HEK293 (cell line): ENCODE measurements at regions not wholly inside any gene's neighbourhood (a gene's known extent, or its start where the extent isn't known, plus 50 kb on each side); places are given as distances from the start of the nearest gene placed in this dataset.

Experiments used
- CTCF ChIP-seq: fragments of 450-650 bp; formaldehyde crosslinking; IDR thresholded peaks from 2 replicates; pipeline ENCODE4 v1.5.1; 2016; ENCODE audit warnings: missing biosample characterization, missing genetic modification characterization
- ELK4 ChIP-seq: IDR thresholded peaks from 2 replicates; pipeline ENCODE4 v1.6.1; 2011; ENCODE audit warnings: mild to moderate bottlenecking, low read depth, low read length, borderline replicate concordance
- GFI1B ChIP-seq: fragments of 450-650 bp; formaldehyde crosslinking; IDR thresholded peaks from 2 replicates; pipeline ENCODE4 v1.5.1; 2016; ENCODE audit warnings: missing biosample characterization, missing genetic modification characterization
- HOXA7 ChIP-seq: sonication (generic); formaldehyde crosslinking; IDR thresholded peaks from 2 replicates; pipeline ENCODE4 v1.8.1; 2022; ENCODE audit warnings: missing genetic modification reagents, borderline replicate concordance
- SP2 ChIP-seq: fragments of 450-650 bp; formaldehyde crosslinking; IDR thresholded peaks from 2 replicates; pipeline ENCODE4 v1.5.1; 2016; ENCODE audit warnings: missing biosample characterization, missing genetic modification characterization
- TCF7L2 ChIP-seq: IDR thresholded peaks from 2 replicates; pipeline ENCODE4 v1.6.1; 2011; ENCODE audit warnings: low read depth, mild to moderate bottlenecking, inconsistent platforms, low read length, moderate library complexity, borderline replicate concordance
- WT1 ChIP-seq: fragments of 450-650 bp; formaldehyde crosslinking; IDR thresholded peaks from 2 replicates; pipeline ENCODE4 v1.5.1; 2016; ENCODE audit warnings: missing biosample characterization, missing genetic modification characterization
- ZBTB20 ChIP-seq: fragments of 450-650 bp; formaldehyde crosslinking; IDR thresholded peaks from 2 replicates; pipeline ENCODE4 v1.5.1; 2016; ENCODE audit warnings: missing biosample characterization, missing genetic modification characterization
- ZFP3 ChIP-seq: fragments of 450-650 bp; formaldehyde crosslinking; IDR thresholded peaks from 2 replicates; pipeline ENCODE4 v1.5.1; 2016; ENCODE audit warnings: low read depth, missing biosample characterization, missing genetic modification characterization
- ZNF18 ChIP-seq: fragments of 450-650 bp; formaldehyde crosslinking; IDR thresholded peaks from 2 replicates; pipeline ENCODE4 v1.5.1; 2016; ENCODE audit warnings: missing biosample characterization, missing genetic modification characterization
- ZNF274 ChIP-seq, 2 experiments: fragments of 200-500 bp in 1 of 2; fragments of 450-650 bp in 1 of 2; sonication (Bioruptor generic) in 1 of 2; formaldehyde crosslinking in 1 of 2; IDR thresholded peaks; 2 replicates each; pipeline versions ENCODE4 v1.5.1 to v1.6.1; 2014 to 2016; ENCODE audit warnings: borderline replicate concordance in 1 of 2, inconsistent platforms in 1 of 2, low read length in 1 of 2, missing biosample characterization in 1 of 2, missing genetic modification characterization in 1 of 2
- ZNF362 ChIP-seq: fragments of 450-650 bp; formaldehyde crosslinking; IDR thresholded peaks from 2 replicates; pipeline ENCODE4 v1.5.1; 2016; ENCODE audit warnings: missing biosample characterization, missing genetic modification characterization

GRCh38 chr20:18986146-18986830, 172.7 kb downstream of the SCP2D1 start:
- TF ChIP-seq ZNF362 (tag by site-specific recombination) (no peak), HOXA7 (CRISPR knock-in tag) (no peak), ZNF274 (IDR thresholded peaks at IDR 0.05; ENCODE audit: low read length) (no peak), ZNF274 (tag by site-specific recombination; IDR thresholded peaks at IDR 0.05; ENCODE audit: borderline replicate concordance) (no peak), WT1 (tag by site-specific recombination) (no peak), CTCF (no peak), SP2 (no peak), ZNF18 (tag by site-specific recombination) (no peak), TCF7L2 (no peak), GFI1B (tag by site-specific recombination) (no peak), ZBTB20 (no peak), ZFP3 (tag by site-specific recombination) (no peak), ELK4 (no peak)
